ENCODE measurements at regions not wholly inside any gene's neighbourhood (a gene's known extent, or its start where the extent isn't known, plus 50 kb on each side); places are given as distances from the start of the nearest gene placed in this dataset.

DNA sequence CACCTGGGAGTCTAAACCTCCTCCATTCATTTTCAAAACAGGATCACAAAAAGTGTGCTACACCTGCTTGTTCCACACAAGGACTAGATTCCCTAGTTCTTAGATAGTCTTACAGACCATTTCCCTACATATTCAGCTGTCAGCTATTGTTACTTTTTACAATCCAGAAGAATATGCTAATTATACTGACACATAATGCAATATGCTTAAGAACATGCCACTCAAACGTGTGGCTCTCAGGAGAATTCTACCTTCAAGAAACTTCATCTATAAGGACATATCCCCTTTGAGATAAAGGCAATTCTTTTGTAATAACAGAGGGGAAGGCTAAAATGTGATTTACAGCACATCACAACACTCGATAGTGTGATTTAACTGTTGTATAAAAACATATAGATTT, 456.1 kb upstream of the ARRDC3 start:
- no peak overlapping the region for H3K4me3 ChIP-seq (replicated peaks; ENCODE audit: low read depth, low read length)
- no peak for DNase-seq (ENCODE audit: low read depth)
- TF ChIP-seq, protein P1, sequence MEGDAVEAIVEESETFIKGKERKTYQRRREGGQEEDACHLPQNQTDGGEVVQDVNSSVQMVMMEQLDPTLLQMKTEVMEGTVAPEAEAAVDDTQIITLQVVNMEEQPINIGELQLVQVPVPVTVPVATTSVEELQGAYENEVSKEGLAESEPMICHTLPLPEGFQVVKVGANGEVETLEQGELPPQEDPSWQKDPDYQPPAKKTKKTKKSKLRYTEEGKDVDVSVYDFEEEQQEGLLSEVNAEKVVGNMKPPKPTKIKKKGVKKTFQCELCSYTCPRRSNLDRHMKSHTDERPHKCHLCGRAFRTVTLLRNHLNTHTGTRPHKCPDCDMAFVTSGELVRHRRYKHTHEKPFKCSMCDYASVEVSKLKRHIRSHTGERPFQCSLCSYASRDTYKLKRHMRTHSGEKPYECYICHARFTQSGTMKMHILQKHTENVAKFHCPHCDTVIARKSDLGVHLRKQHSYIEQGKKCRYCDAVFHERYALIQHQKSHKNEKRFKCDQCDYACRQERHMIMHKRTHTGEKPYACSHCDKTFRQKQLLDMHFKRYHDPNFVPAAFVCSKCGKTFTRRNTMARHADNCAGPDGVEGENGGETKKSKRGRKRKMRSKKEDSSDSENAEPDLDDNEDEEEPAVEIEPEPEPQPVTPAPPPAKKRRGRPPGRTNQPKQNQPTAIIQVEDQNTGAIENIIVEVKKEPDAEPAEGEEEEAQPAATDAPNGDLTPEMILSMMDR (IDR thresholded peaks at IDR 0.05; ENCODE audit: low read length, missing control alignments) = no peak

DNA sequence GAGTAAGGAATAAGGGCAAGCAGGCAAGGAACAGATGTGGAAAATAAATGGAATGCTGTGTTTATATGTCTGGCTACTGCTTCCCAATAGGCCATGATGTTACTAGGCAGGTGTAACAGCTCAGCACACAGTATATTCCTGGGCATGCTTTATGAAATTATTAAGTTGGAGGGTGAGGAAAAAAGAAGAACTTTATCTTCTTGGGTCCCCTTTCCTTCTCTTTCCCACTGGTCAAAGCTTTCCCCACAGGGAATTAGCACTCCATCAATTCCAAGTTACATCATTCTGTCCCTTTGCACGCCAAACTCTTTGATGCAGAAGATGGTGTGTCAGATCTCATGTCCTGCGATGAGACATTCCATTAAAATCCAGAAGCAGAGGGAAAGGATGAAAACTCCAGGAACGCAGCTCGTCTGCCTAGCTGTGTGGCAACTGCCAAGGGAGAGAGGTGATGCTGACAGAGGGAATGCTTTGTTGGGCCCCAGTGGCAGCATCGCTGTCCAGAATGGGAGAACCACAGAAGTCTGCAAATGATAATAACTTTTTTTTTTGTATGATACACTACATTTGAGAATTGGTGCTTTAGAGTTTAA, 447.3 kb upstream of the ARRDC3 start:
- no peak overlapping the region for H3K4me3 ChIP-seq (replicated peaks; ENCODE audit: low read depth, low read length)
- TF ChIP-seq, protein P1 (IDR thresholded peaks at IDR 0.05; ENCODE audit: low read length, missing control alignments) = no peak
- DNase-seq (ENCODE audit: low read depth) = no peak

DNA sequence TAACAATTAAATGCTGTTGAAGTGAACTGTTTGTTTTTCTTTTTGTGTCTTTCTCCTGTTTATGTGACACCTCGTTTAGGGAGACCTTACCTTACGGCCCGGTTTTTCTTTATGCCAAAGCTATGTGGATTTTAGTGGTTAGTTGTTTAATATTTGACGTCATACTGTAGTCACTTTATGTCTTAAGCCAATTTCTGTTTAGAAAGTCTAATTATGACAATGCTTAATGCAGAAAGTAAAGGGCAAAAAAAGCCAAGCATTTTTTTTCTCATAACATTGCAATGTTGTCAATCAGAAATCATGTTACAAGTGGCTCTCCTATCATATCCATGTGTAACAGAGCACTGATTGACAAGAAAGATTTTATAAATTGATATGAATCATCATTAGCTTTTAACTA, 442.5 kb upstream of the ARRDC3 start:
- TF ChIP-seq, protein P1 (IDR thresholded peaks at IDR 0.05; ENCODE audit: low read length, missing control alignments) = no peak
- no peak for DNase-seq (ENCODE audit: low read depth)
- H3K4me3 ChIP-seq (replicated peaks; ENCODE audit: low read depth, low read length) = no peak overlapping the region

DNA sequence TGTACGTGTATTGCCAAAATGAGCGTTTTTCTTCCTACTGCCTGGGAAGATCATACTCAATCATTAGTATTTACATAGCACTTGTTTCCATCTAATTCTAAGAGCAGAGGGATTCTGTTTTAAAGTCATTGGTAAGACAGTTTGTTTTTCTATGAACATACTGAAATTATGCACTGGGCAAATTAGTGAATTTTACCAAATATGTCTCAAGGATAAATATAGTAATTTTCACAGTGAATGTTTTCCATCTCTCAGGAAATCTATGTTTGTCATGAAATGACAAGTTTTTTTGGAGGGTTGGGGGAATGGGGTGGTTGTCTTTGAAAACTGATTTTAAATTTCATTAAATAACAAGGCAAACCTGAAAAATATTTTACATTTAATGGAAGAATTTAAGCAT, 441.3 kb upstream of the ARRDC3 start:
- no peak overlapping the region for H3K4me3 ChIP-seq (replicated peaks; ENCODE audit: low read depth, low read length)
- no peak for DNase-seq (ENCODE audit: low read depth)
- TF ChIP-seq, protein P1 (IDR thresholded peaks at IDR 0.05; ENCODE audit: low read length, missing control alignments) = no peak

DNA sequence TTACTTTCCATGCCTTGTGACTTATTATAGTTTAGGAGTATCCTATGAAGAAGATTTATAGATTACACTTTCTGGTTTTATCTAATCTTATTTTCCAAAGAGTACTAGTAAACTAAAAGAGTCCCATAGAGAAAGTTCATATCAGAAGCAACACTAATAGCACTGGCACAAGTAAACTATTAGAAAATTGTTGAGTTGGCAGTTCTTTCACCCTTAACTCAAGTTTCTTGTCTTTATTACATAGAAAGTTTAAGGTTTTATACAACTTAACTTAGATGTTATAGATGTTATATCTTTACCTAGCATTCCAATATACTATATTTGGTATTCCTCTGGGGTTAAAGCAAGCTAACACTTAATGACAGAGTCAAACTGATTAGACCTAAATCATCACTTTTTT, 437.8 kb upstream of the ARRDC3 start:
- H3K4me3 ChIP-seq (replicated peaks; ENCODE audit: low read depth, low read length) = no peak overlapping the region
- no peak for DNase-seq (ENCODE audit: low read depth)
- TF ChIP-seq, protein P1 (IDR thresholded peaks at IDR 0.05; ENCODE audit: low read length, missing control alignments) = no peak

DNA sequence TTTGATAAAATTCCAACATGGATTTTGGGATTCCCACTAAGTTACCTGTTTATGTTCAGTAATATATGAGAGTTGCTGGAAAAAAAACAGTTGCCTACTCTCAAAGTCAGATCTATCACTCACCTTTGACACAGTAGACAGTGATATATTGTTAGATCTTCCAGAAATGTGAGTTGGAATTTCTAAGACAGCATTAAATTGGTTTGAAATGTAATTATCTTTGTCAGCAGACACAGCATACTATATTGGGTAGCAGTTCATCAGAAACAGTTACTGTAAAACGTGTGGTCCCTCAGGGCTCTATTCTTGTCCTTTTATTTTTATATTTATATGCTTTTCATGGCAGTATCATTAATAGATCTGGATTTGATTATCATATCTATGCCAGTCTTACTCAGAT, 433.6 kb upstream of the ARRDC3 start:
- DNase-seq (ENCODE audit: low read depth) = no peak
- TF ChIP-seq, protein P1 (IDR thresholded peaks at IDR 0.05; ENCODE audit: low read length, missing control alignments) = no peak
- H3K4me3 ChIP-seq (replicated peaks; ENCODE audit: low read depth, low read length) = no peak overlapping the region

DNA sequence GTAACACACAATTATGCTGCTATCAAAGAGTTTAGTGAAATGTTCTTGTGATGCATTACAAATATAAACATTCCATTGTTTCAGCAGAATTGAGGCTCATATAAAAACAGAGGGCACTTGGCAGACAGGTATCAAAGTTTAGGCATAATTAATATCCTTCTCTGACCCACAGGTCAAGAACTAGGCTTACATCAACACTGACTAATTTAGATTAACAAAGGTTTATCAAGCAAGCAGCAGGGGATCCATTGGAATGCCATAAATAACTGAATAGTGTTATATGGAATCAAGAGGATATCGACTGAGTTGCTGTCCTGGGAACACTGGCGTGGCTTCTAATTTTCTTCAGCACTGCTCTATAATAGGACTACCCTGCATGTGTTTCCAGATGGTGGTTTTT, 414.5 kb upstream of the ARRDC3 start:
- no peak overlapping the region for H3K4me3 ChIP-seq (replicated peaks; ENCODE audit: low read depth, low read length)
- no peak for DNase-seq (ENCODE audit: low read depth)
- TF ChIP-seq, protein P1 (IDR thresholded peaks at IDR 0.05; ENCODE audit: low read length, missing control alignments) = no peak
